ENCODE measurements at regions not wholly inside any gene's neighbourhood (a gene's known extent, or its start where the extent isn't known, plus 50 kb on each side); places are given as distances from the start of the nearest gene placed in this dataset.

DNA sequence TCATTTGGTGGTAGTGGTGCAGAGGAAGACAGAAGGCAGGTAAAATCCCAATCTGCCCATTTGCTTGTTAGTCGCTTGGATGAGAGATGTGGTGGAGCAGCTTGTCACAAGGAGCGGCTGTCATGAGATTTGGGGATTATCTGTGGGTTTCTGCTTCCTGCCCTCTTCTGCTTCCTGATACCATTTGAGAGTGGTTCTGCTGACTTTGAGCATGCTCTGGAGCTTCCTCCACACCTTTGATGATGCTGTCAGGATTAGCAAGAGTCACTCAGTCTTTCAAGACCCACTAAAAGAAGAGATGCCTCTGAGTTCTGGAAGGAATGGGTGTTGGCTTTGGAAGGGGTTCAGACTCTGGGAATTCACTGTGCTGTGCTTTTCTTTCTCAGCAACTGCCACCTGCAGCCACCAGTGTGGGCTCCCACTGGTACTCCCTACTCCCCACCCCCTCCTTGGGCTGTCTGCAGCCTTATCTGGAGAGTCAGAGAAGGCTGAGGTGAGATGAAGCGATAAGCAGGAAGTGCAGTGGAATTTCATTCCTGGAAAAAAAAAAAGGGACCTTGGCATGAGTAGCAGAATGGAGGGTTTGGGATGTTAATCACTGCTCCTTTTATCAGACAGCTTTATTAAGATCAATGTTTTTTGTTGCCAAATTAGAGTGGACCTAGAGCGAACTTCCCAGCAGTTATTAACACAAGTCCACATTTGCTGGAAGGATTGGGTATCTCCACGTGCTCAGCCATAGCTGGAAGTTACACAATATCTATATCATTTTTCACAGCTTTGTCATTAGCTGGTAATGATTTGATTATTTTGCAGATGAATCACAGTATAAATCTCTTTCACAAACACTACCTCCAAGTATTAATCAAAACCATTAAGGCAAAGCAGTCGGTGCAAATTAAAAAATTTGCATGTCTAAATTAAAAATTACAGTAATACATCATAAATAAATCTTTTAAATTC lies 233.0 kb upstream of the SATB1 start:
- H3K23me2 ChIP-seq (ENCODE audit: low read depth, low read length) = no peaks in the 10 kb centered on the region; the same call in 1 of the 2 replicates
- WGBS, 2 experiments (ENCODE audit: extremely low coverage in 1 of 2, insufficient coverage in 1 of 2, insufficient read length in 1 of 2, insufficient replicate concordance in 2 of 2, low coverage in 1 of 2, low lambda C conversion rate in 2 of 2, missing lambda C conversion rate in 1 of 2) = 95% methylated on average over 6 of the region's 6 CpGs; no CpG with 5 or more reads in 1 of the 2 experiments
- no peak overlapping the region for H3K4me2 ChIP-seq (ENCODE audit: insufficient read depth in 1 of 2, low read depth in 2 of 2, low read length in 2 of 2)
- no peak overlapping the region for H3K27ac ChIP-seq (ENCODE audit: low read depth, low read length)
- H3K23ac ChIP-seq (ENCODE audit: insufficient read length) = no peak overlapping the region
- H2BK15ac ChIP-seq (ENCODE audit: low read length) = no peak overlapping the region
- peak overlapping the region; percentile 50; the same call in 1 of the 2 replicates for H2AFZ ChIP-seq (ENCODE audit: low read length)
- H3K79me2 ChIP-seq (ENCODE audit: control insufficient read depth in 1 of 2, insufficient read depth in 2 of 2, low read length in 2 of 2) = no peaks in the 10 kb centered on the region
- H2BK20ac ChIP-seq (ENCODE audit: low read length) = no peak overlapping the region
- no peak overlapping the region for H2BK120ac ChIP-seq (replicated peaks; ENCODE audit: low read depth, low read length)
- TF ChIP-seq CHD1 (IDR thresholded peaks at IDR 0.05; ENCODE audit: low read depth, low read length) = no peak
- no peaks in the 10 kb centered on the region for H3K4me1 ChIP-seq (replicated peaks in 1 of 4; ENCODE audit: control insufficient read depth in 3 of 4, insufficient read depth in 4 of 4, low read length in 3 of 4)
- no peak overlapping the region for H4K8ac ChIP-seq (ENCODE audit: extremely low read depth, insufficient read depth, low read length)
- no peak overlapping the region for H3K56ac ChIP-seq (replicated peaks; ENCODE audit: insufficient read length, low read depth, low read length)
- H3K27me3 ChIP-seq (replicated peaks in 1 of 4; ENCODE audit: control insufficient read depth in 3 of 4, extremely low read depth in 1 of 4, insufficient read depth in 3 of 4, low read length in 3 of 4) = no peaks in the 10 kb centered on the region
- H3K14ac ChIP-seq (ENCODE audit: insufficient read length) = no peak overlapping the region
- H2BK12ac ChIP-seq (ENCODE audit: low read depth, low read length) = no peak overlapping the region
- no peaks in the 10 kb centered on the region for H3K9me3 ChIP-seq (ENCODE audit: insufficient read depth in 2 of 2, low read depth in 1 of 2, low read length in 1 of 2)
- H4K20me1 ChIP-seq (replicated peaks in 1 of 2; ENCODE audit: control insufficient read depth in 1 of 2, insufficient read depth in 2 of 2, low read length in 2 of 2) = no peaks in the 10 kb centered on the region
- CTCF ChIA-PET (ENCODE audit: partially characterized antibody) = interaction anchor here (1.1 to 1.9 kb wide), 2 partner anchors 9 to 16 kb away, joined by 4 to 7 read pairs; no protein-coding TSS in a partner anchor
- H4K91ac ChIP-seq (replicated peaks; ENCODE audit: insufficient read length, low read length) = no peak overlapping the region
- H3K79me1 ChIP-seq (ENCODE audit: low read depth, low read length) = no peaks in the 10 kb centered on the region
- FAIRE-seq = no peak
- H3K4me3 ChIP-seq (ENCODE audit: extremely low read depth in 1 of 4, insufficient read depth in 2 of 4, low read depth in 3 of 4, low read length in 4 of 4) = no peak overlapping the region
- H3K18ac ChIP-seq (ENCODE audit: extremely low read depth, low read length) = no peak overlapping the region
- H2AK5ac ChIP-seq (ENCODE audit: low read depth, low read length) = no peak overlapping the region
- H3K9ac ChIP-seq (replicated peaks in 1 of 4; ENCODE audit: extremely low read depth in 1 of 4, low read depth in 3 of 4, low read length in 3 of 4) = no peak overlapping the region; a peak in 1 of 7 replicates
- POLR2A ChIA-PET (ENCODE audit: partially characterized antibody) = no interaction called here
- no peak overlapping the region for H3K4ac ChIP-seq (replicated peaks; ENCODE audit: insufficient read length, low read depth, low read length)
- no peaks in the 10 kb centered on the region for H3K36me3 ChIP-seq (ENCODE audit: control insufficient read depth in 2 of 4, insufficient read depth in 4 of 4, low read length in 3 of 4)
- H4K5ac ChIP-seq (ENCODE audit: insufficient read length, low read depth, low read length) = no peak overlapping the region
- no peak overlapping the region for H2BK5ac ChIP-seq (ENCODE audit: low read depth, low read length)
- DNase-seq (ENCODE audit: low read depth in 1 of 2, low spot score in 2 of 2) = no peak

All from H1 (cell line).